OCI-LY3 (cell line): ENCODE measurements at regions not wholly inside any gene's neighbourhood (a gene's known extent, or its start where the extent isn't known, plus 50 kb on each side); places are given as distances from the start of the nearest gene placed in this dataset.

Source experiments
- CTCF ChIP-seq: fragments of 200-600, 300-600 bp; sonication (generic); IDR thresholded peaks from 2 replicates; pipeline ENCODE4 v1.5.1; 2014; ENCODE audit warnings: antibody characterized with exemption, low read length, low read depth
- EZH2phosphoT487 ChIP-seq: fragments of 200-600 bp; shearing (Covaris generic); IDR thresholded peaks from 2 replicates; pipeline ENCODE4 v1.6.1; 2018; ENCODE audit warnings: antibody characterized with exemption, mixed run types, low read depth

- TF ChIP-seq CTCF: no peak
- TF ChIP-seq EZH2phosphoT487: no peak
Measured at GRCh38 chr3:180252683-180253082, 215.9 kb upstream of the PEX5L start.
